OCI-LY3 (cell line): ENCODE measurements at regions not wholly inside any gene's neighbourhood (a gene's known extent, or its start where the extent isn't known, plus 50 kb on each side); places are given as distances from the start of the nearest gene placed in this dataset.

ENCODE experiments used
- H2AFZ ChIP-seq: fragments of 200-600, 300-600 bp; shearing (Covaris generic); 2 replicates; pipeline ENCODE4 v1.6.0; 2014; ENCODE audit warnings: antibody characterized with exemption, low read depth, low read length
- H3K27ac ChIP-seq: fragments of 200-600, 300-600 bp; sonication (generic); 2 replicates; pipeline ENCODE4 v1.5.1; 2014; ENCODE audit warnings: mild to moderate bottlenecking, low read length, moderate library complexity, mixed read lengths
- H3K27me3 ChIP-seq: fragments of 200-600, 300-600 bp; sonication (generic); 2 replicates; pipeline ENCODE4 v1.6.1; 2014; ENCODE audit warnings: low read depth, low read length, mixed read lengths
- H3K36me3 ChIP-seq: fragments of 200-600, 300-600 bp; sonication (generic); replicated peaks from 2 replicates; pipeline ENCODE3; 2014; ENCODE audit warnings: low read depth, low read length, mixed read lengths
- H3K4me1 ChIP-seq: fragments of 300-600, 200-600 bp; sonication (generic); 2 replicates; pipeline ENCODE4 v1.6.1; 2014; ENCODE audit warnings: low read length, mixed read lengths
- H3K4me2 ChIP-seq: fragments of 200-600, 300-600 bp; sonication (generic); 2 replicates; pipeline ENCODE4 v1.6.1; 2014; ENCODE audit warnings: low read length, mixed read lengths
- H3K4me3 ChIP-seq: fragments of 300-600, 200-600 bp; sonication (generic); 2 replicates; pipeline ENCODE4 v1.5.1; 2014; ENCODE audit warnings: antibody characterized with exemption, mild to moderate bottlenecking, low read length, moderate library complexity
- H3K79me2 ChIP-seq: fragments of 300-600, 200-600 bp; shearing (Covaris generic); 2 replicates; pipeline ENCODE4 v1.6.1; 2014; ENCODE audit warnings: mild to moderate bottlenecking, low read length, mixed read lengths
- H3K9ac ChIP-seq: fragments of 300-600, 200-600 bp; shearing (Covaris generic); 2 replicates; pipeline ENCODE4 v1.6.0; 2014; ENCODE audit warnings: mild to moderate bottlenecking, low read length, moderate library complexity
- H3K9me3 ChIP-seq: fragments of 200-600, 300-600 bp; shearing (Covaris generic); 2 replicates; pipeline ENCODE4 v1.6.1; 2014; ENCODE audit warnings: low read length, mixed read lengths; ENCODE audit not compliant: insufficient read depth
- H4K20me1 ChIP-seq: fragments of 200-600, 300-600 bp; sonication (generic); 2 replicates; pipeline ENCODE4 v1.6.1; 2016; ENCODE audit warnings: low read length, mixed read lengths; ENCODE audit not compliant: insufficient read depth
- CTCF ChIP-seq: fragments of 200-600, 300-600 bp; sonication (generic); IDR thresholded peaks from 2 replicates; pipeline ENCODE4 v1.5.1; 2014; ENCODE audit warnings: antibody characterized with exemption, low read length, low read depth
- EZH2phosphoT487 ChIP-seq: fragments of 200-600 bp; shearing (Covaris generic); IDR thresholded peaks from 2 replicates; pipeline ENCODE4 v1.6.1; 2018; ENCODE audit warnings: antibody characterized with exemption, mixed run types, low read depth

GRCh38 chr4:24192018-24192641 lies 302.3 kb upstream of the PPARGC1A start:
- TF ChIP-seq CTCF (no peak), EZH2phosphoT487 (no peak)
- no peak overlapping the region for H3K4me2 ChIP-seq
- no peak overlapping the region for H2AFZ ChIP-seq
- H4K20me1 ChIP-seq: no peaks in the 10 kb centered on the region
- H3K27ac ChIP-seq: no peak overlapping the region
- H3K4me1 ChIP-seq: no peaks in the 10 kb centered on the region
- H3K79me2 ChIP-seq: no peaks in the 10 kb centered on the region
- H3K27me3 ChIP-seq: no peaks in the 10 kb centered on the region; the same call in 1 of the 2 replicates
- no peak overlapping the region for H3K4me3 ChIP-seq
- H3K36me3 ChIP-seq: no peaks in the 10 kb centered on the region
- no peak overlapping the region for H3K9ac ChIP-seq
- H3K9me3 ChIP-seq: no peaks in the 10 kb centered on the region

GRCh38 chr4:24190761-24191695 lies 301.2 kb upstream of the PPARGC1A start:
- no peak overlapping the region for H3K4me2 ChIP-seq
- H3K27ac ChIP-seq: no peak overlapping the region
- no peaks in the 10 kb centered on the region; the same call in 1 of the 2 replicates for H3K27me3 ChIP-seq
- no peak overlapping the region for H3K4me3 ChIP-seq
- H2AFZ ChIP-seq: no peak overlapping the region
- H3K79me2 ChIP-seq: no peaks in the 10 kb centered on the region
- no peak for TF ChIP-seq EZH2phosphoT487
- TF ChIP-seq CTCF: no peak
- H3K36me3 ChIP-seq: no peaks in the 10 kb centered on the region
- H3K4me1 ChIP-seq: no peaks in the 10 kb centered on the region
- no peaks in the 10 kb centered on the region for H3K9me3 ChIP-seq
- H3K9ac ChIP-seq: no peak overlapping the region
- no peaks in the 10 kb centered on the region for H4K20me1 ChIP-seq

GRCh38 chr4:24188459-24188858 lies 298.6 kb upstream of the PPARGC1A start:
- no peak overlapping the region for H3K9ac ChIP-seq
- TF ChIP-seq EZH2phosphoT487 (no peak), CTCF (no peak)
- H3K27ac ChIP-seq: no peak overlapping the region
- peaks cover 6% of the 10 kb centered on the region; the same call in 1 of the 2 replicates for H3K27me3 ChIP-seq
- H4K20me1 ChIP-seq: no peaks in the 10 kb centered on the region
- H3K36me3 ChIP-seq: no peaks in the 10 kb centered on the region
- H3K9me3 ChIP-seq: no peaks in the 10 kb centered on the region
- no peak overlapping the region for H3K4me2 ChIP-seq
- H3K4me3 ChIP-seq: no peak overlapping the region
- no peaks in the 10 kb centered on the region for H3K4me1 ChIP-seq
- no peaks in the 10 kb centered on the region for H3K79me2 ChIP-seq
- H2AFZ ChIP-seq: no peak overlapping the region

- no peak overlapping the region for H3K9ac ChIP-seq
- no peaks in the 10 kb centered on the region for H3K4me1 ChIP-seq
- no peaks in the 10 kb centered on the region for H3K9me3 ChIP-seq
- no peak overlapping the region for H2AFZ ChIP-seq
- no peak overlapping the region for H3K4me2 ChIP-seq
- no peaks in the 10 kb centered on the region for H3K36me3 ChIP-seq
- H3K27ac ChIP-seq: no peak overlapping the region
- H3K79me2 ChIP-seq: no peaks in the 10 kb centered on the region
- no peak for TF ChIP-seq CTCF
- no peaks in the 10 kb centered on the region for H4K20me1 ChIP-seq
- H3K27me3 ChIP-seq: peaks cover 6% of the 10 kb centered on the region; the same call in 1 of the 2 replicates
- H3K4me3 ChIP-seq: no peak overlapping the region
Measured at GRCh38 chr4:24186466-24186865, 296.6 kb upstream of the PPARGC1A start.
